GM21360 (cell line): ENCODE measurements at regions not wholly inside any gene's neighbourhood (a gene's known extent, or its start where the extent isn't known, plus 50 kb on each side); places are given as distances from the start of the nearest gene placed in this dataset.

Experiments
- ATAC-seq: cut with Tn5 transposase; IDR thresholded peaks from one replicate; pipeline ENCODE4 v1.9.1; 2021; ENCODE audit warnings: mild to moderate bottlenecking, moderate library complexity; ENCODE audit not compliant: unreplicated experiment

DNA sequence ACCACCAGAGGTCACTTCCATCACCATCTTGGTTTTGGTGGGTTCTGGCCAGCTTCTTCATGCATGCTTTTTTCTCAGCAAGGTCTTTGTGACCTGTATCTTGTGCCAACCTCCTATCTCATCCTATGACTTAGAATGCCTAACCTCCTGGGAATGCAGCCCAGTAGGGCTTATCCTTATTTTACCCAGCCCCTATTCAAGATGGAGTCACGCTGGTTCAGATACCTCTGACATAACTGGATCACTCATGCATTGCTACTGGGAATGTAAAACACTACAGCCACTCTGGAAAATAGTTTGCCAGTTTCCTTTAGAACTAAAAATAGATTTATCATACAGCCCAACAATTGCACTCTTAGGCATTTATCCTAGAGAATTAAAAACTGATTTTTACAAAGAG, 219.2 kb downstream of the IRS1 start:
- no peak for ATAC-seq

GRCh38 chr2:226579519-226579918, 220.1 kb downstream of the IRS1 start:
- no peak for ATAC-seq

DNA sequence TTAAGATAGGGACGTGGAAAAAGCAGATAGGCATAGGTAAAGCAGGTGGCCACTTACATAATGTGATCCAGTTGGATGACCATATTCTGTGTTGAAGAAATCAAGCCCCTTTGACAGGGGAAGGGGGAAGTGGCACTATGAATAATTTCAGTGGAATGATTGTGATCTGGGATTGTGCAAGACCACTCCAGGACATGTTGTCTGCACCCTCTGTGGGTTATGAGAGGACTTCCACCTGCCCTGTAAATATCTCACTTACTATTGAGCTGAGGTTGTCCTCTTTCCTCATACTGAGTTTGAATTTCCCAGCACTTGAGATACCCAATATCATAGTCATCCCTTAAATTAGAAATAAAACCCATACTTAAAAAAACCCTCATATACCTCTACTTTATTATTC, 220.7 kb downstream of the IRS1 start:
- ATAC-seq = no peak

- no peak for ATAC-seq
Observed at GRCh38 chr2:226578373-226578772, 221.2 kb downstream of the IRS1 start.

DNA sequence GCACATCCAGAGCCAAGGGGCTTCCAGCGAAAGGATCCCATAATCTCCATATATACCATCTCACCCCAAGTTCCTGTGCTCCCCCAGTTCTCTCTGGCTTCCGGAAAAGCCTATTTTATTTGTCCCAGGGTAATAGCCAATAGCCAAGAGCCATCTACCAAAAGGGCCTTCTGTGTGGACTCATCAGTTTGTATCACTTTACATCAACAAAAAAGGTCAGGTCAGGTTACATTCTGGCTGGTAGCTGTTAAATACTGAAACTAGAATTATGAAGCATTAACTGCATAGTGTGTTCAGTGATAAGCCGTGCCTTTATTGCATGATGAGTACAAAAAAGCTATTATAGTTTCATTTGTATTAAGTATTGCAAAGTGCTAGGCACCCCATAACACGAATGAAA, 223.7 kb downstream of the IRS1 start:
- ATAC-seq = no peak

DNA sequence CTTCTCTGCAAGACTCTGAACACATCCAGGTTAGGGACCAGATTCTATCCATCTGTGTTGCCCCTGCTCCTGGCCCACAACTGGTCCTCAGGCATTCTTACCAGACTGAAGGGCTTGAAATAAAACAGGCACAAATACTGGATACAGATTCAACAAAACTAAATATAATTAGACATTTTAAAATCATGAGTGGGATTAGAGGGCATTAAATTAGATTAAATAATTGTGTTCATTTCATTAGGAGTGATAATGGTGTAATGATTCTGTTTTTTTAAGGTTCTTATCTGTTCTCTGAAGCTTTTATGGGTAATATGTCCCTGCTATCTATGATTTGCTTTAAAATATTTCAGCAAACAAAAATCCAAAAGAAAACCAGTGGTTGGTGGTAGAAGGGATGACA, 226.5 kb downstream of the IRS1 start:
- ATAC-seq = no peak

- ATAC-seq = no peak
Observed at GRCh38 chr2:226564667-226565066, 235.0 kb downstream of the IRS1 start.

GRCh38 chr2:226561962-226562361, 237.7 kb downstream of the IRS1 start:
- ATAC-seq = no peak

- no peak for ATAC-seq
Observed at GRCh38 chr2:226560325-226560724, 239.3 kb downstream of the IRS1 start.

DNA sequence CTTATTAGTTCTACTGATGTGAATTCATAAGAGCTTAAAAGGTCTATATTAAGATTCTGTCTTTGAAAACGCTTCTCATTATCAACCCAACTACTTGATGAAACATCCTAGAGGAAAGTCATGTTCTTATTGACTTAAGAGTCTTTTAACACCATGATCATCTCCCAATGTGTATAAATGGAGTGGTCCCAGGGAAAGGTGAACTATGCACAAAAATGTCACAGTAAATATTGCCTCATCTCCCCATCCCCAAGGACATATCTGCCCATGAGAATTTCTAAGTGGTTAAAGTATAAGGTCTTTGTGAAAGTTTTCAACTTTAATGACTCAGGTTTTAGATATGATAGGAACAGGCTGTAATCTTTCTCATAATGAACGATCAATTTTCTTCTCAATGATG, 240.1 kb downstream of the IRS1 start:
- ATAC-seq = no peak

DNA sequence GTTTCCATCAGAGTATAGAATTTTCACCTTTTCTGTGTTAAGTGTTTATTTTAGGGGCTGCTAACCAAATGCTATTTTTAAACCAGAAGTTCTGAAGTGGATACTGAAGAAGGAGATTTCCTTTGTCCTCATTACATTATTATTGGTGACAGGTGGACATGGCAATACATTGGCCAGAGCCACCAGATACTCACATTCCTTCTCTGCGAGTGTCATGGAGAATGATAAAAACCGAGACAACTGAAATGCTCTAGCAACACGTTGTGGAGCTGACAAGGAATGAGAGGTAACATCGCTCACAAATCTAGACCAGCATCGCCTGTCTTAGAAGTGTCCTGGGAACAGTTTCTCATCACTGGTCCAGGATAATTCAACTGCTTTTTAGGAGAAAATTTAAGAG, 241.2 kb downstream of the IRS1 start:
- no peak for ATAC-seq

- ATAC-seq = no peak
Observed at GRCh38 chr2:226556050-226556449, 243.6 kb downstream of the IRS1 start.

DNA sequence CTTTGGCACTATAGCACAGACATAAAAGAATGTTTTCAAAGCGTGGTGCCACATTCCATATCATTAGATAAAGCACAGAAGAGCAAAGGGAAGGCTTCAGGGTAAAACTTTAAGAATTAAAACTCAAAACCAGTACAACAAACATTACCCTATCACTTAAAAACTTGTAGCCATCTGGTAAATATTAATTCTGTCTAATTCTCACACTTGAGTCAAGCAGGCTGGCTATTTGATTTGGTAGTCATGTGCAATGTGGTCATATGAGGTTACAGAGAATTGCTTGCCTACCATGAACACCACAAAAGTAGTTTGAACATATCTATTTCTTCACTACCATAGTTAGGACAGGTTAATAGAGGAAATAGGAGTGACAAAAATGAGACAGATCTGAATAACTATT, 244.9 kb downstream of the IRS1 start:
- no peak for ATAC-seq

DNA sequence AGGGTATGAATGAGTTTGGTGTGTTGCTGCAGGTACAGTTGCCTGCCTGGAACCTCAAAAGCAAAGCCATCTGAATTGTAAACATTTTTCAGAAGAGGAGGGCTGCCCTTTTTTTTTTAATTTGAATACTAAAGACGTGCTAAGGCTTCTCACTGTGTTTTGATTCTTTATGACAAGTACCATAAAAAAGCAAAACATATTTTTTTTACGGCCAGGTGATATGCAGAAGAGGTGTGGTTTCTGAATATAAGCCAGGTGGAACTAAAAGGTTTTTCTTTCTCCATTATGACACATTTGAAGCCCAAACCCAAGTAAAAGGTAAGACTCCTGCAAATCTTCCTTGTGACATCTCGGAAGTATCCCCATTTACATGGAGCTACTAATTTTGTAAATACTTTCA, 246.3 kb downstream of the IRS1 start:
- no peak for ATAC-seq

DNA sequence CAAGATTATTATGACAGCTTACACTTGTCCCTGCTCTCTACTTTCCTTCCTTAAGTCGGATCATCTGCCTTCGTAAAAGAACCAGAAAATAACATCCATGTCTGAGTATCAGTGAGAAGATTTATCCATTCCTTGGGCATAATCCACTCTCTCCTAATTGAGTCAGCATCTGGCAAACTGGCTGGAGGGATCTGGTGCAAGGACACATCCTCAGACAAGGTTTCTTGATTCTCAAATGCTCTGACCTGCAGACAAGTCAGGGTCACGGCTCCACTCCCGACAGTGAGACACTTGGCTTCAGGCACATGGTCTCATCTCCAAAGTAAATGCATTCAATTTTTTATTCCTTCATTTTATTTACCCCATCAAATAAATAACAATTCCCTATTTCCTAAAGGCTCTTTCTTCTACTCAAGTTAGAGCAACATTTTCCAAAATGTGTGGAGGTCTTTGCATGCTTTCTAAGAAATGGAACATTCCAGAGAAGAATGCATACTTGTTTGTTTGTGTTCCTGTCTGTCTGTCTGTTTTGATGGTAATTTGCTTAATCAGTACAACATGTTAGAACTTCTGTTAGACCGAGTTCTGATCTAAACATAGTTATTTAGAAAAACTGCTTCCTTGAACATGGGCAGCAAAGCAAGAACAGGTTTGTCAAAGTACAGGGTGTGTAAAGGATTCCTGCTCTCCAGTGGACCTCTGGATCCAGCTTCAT, 246.9 kb downstream of the IRS1 start:
- ATAC-seq = no peak

GRCh38 chr2:226551522-226552250, 247.9 kb downstream of the IRS1 start:
- ATAC-seq = no peak

DNA sequence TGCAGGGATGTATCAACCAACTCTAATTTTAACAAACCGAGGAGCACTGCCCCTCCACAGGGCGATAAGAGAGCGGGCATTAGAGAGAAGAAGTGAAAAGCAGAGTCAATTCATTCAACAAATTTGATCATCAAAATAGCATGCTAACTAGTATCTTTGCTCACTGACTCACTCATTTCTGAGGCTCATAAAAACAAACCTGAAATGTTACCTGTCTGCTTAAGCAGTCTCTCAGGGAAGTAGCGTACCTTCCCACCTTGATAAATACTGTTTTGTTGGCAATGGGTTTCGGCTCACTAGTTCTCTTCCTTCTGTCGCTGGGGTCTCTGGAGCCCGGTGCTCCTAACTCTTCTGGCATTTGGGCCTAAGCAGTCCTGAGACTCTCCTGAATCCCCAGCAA, 248.8 kb downstream of the IRS1 start:
- no peak for ATAC-seq

GRCh38 chr2:226548732-226549131, 250.9 kb downstream of the IRS1 start:
- no peak for ATAC-seq

DNA sequence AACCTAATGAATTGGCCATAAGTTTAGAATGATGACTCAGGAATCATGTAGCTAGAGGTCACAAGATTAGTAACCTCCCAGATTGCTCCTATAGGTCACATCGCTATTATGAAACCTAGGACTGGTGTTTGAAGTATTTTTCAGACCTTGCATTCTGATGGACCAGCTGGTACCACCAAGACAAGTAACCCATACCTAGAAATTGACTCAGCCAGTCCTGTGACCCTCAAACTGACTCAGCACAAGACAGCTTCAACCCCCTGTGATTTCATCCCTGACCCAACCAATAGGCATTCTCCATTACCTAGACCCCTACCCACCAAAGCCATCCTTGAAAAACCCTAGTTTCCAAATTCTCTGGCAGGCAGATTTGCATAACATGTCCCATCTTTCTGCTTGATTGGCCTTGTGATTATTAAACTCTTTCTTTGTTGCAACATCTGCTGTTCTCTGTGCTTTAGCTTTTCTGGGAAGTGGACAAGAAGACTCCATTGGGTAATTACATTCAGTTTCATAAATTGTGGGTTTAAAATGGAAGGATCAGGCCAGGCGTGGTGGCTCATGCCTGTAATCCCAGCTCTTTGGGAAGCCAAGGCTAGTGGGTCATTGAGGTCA, 254.9 kb downstream of the IRS1 start:
- no peak for ATAC-seq

DNA sequence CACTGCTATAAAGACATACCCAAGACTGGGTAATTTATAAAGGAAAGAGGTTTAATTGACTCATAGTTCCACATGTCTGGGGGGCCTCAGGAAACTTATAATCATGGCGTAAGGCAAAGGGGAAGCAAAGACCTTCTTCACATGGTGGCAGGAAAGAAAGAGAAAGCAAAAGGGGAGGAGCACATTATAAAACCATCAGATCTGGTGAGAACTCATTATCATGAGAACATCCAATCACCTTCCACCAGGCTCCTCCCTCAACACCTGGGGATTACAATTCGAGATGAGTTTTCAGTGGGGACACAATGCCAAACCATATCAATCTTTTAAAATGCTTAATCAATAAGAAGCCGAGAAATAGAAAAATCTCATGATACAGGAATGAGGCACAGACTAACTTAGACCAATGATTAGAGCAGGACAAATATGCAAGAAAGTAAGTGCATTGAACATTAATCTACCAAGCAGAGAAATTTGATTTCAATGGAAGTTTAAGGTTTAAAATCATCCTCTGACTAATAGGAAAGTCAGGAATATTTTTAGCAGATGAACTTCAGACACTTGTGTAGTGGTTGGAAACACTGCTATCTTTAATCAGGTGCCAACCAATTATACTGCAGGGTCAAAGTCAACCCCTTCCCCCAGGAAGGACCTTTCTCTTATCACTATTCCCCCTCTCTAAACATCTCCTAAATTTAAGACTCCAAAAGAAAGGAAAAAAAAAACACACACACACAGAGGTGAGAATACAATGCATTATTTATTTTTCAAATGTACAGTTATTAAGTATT, 259.2 kb downstream of the IRS1 start:
- no peak for ATAC-seq

DNA sequence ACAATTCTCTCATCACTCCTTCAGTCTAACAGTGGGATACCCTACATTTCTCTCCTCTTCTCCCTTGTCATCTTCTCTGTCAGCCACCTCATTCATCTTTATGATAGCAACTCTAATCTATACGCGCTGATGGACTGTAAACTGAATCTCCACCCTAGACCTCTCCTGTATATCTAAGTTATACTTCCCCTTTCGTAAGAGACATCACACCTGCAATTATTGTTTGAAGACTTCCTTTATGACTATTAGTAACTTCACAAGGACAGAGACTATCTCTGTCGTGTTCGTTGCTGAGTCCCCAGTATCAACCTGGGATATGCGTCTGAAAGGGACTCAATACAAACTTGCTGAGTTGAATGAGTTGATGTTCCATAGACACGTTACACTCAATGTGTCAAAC, 263.2 kb downstream of the IRS1 start:
- no peak for ATAC-seq
